Neural progenitor cell (in vitro differentiated cells): ENCODE measurements at regions not wholly inside any gene's neighbourhood (a gene's known extent, or its start where the extent isn't known, plus 50 kb on each side); places are given as distances from the start of the nearest gene placed in this dataset.

Experiments used
- DNase-seq: peaks from one replicate; pipeline ENCODE4 v3.0.0-alpha.2; 2016; ENCODE audit warnings: low spot score
- H2AFZ ChIP-seq: fragments of 200-600 bp; sonication (generic); replicated peaks from 2 replicates; pipeline ENCODE4 v1.6.1; 2016; ENCODE audit warnings: antibody characterized with exemption
- H3F3A ChIP-seq: fragments of 200-600 bp; sonication (generic); 2 replicates; pipeline ENCODE4 v1.6.1; 2016; ENCODE audit warnings: antibody characterized with exemption, low read depth
- H3K27ac ChIP-seq: fragments of 200-600 bp; sonication (generic); 2 replicates; pipeline ENCODE4 v1.5.1; 2016; ENCODE audit warnings: mild to moderate bottlenecking
- H3K27me3 ChIP-seq: fragments of 200-600 bp; sonication (generic); 2 replicates; pipeline ENCODE4 v1.6.1; 2016; ENCODE audit warnings: mild to moderate bottlenecking, moderate library complexity
- H3K36me3 ChIP-seq: fragments of 200-600 bp; sonication (generic); 2 replicates; pipeline ENCODE4 v1.5.1; 2016
- H3K4me1 ChIP-seq: fragments of 200-600 bp; sonication (generic); 2 replicates; pipeline ENCODE4 v1.6.1; 2016; ENCODE audit warnings: mixed run types
- H3K4me2 ChIP-seq: fragments of 200-600 bp; sonication (generic); 2 replicates; pipeline ENCODE4 v1.6.1; 2016
- H3K4me3 ChIP-seq: fragments of 200-600 bp; sonication (generic); 2 replicates; pipeline ENCODE4 v1.5.1; 2016
- H3K79me2 ChIP-seq: fragments of 200-600 bp; sonication (generic); 2 replicates; pipeline ENCODE4 v1.6.1; 2016; ENCODE audit warnings: low read depth
- H3K9ac ChIP-seq: fragments of 200-600 bp; sonication (generic); 2 replicates; pipeline ENCODE4 v1.6.1; 2016
- H3K9me3 ChIP-seq: fragments of 200-600 bp; sonication (generic); 2 replicates; pipeline ENCODE4 v1.5.1; 2016; ENCODE audit warnings: low read depth
- H4K20me1 ChIP-seq: fragments of 200-600 bp; sonication (generic); 2 replicates; pipeline ENCODE4 v1.6.1; 2016; ENCODE audit warnings: low read depth
- H3K27ac Mint-ChIP-seq: 3 replicates; pipeline ENCODE4 v1.8.0; 2021; ENCODE audit warnings: mixed read lengths
- H3K27me3 Mint-ChIP-seq: 2 replicates; pipeline ENCODE4 v1.8.0; 2022; ENCODE audit warnings: low read depth, mild to moderate bottlenecking, inconsistent platforms, moderate library complexity, mixed read lengths; ENCODE audit not compliant: insufficient read depth
- H3K36me3 Mint-ChIP-seq: 3 replicates; pipeline ENCODE4 v1.8.0; 2021; ENCODE audit warnings: mixed read lengths
- H3K4me1 Mint-ChIP-seq: 3 replicates; pipeline ENCODE4 v1.8.0; 2021; ENCODE audit warnings: mixed read lengths
- H3K4me3 Mint-ChIP-seq: 3 replicates; pipeline ENCODE4 v1.8.0; 2021; ENCODE audit warnings: mild to moderate bottlenecking, moderate library complexity, mixed read lengths
- H3K9me3 Mint-ChIP-seq: 3 replicates; pipeline ENCODE4 v1.8.0; 2020; ENCODE audit warnings: mixed read lengths
- EZH2 ChIP-seq: fragments of 200-600 bp; sonication (generic); IDR thresholded peaks from 2 replicates; pipeline ENCODE4 v1.6.1; 2017; ENCODE audit warnings: antibody characterized with exemption, mild to moderate bottlenecking, moderate library complexity
- EZH2phosphoT487 ChIP-seq: fragments of 200-600 bp; sonication (generic); IDR thresholded peaks from 2 replicates; pipeline ENCODE4 v1.6.1; 2017; ENCODE audit warnings: antibody characterized with exemption
- TF ChIP-seq, protein P1 (sequence below): fragments of 200-600 bp; sonication (generic); IDR thresholded peaks from 2 replicates; pipeline ENCODE4 v1.5.1; 2017; ENCODE audit warnings: antibody characterized with exemption, mild to moderate bottlenecking

DNA sequence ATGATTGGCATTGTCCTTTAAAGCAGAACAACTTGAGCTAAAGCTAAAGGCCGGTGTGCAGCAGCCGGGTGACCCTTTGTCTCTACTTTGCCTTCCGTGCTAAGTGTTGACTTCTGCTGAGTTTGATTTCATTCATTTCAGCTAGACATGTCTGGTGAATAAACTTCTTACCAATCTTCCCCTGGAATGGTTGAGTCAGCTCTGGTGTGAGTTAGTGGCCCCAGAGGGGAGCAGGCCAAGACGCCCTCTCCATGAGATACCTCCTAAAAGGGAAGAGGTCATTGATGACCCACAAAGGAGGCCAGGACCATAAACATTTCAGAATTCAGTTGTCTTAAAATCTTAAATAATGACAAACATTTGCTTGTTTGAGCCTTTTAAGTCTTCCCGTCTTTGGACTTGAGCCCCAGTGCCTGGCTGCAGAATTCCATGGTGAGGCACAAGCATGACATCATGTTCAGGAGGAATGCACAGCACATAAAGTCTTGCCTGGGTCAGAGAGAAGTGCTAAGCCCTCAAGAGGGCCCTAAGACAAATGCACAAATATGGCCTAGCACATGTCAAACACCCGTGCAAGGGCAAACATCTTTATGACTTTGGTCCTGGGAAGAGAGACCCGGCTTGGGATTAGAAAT lies 96.3 kb upstream of the NEDD9 start:
- Histone ChIP-seq H3K36me3 (no peaks in the 10 kb centered on the region), H4K20me1 (no peaks in the 10 kb centered on the region), H3K79me2 (no peaks in the 10 kb centered on the region), H3K4me2 (no peak overlapping the region), H3K27me3 (no peaks in the 10 kb centered on the region), H3K9me3 (no peaks in the 10 kb centered on the region), H3K9ac (no peak overlapping the region), H3F3A (no peaks in the 10 kb centered on the region), H3K27ac (no peak overlapping the region), H2AFZ (no peak overlapping the region), H3K4me1 (no peaks in the 10 kb centered on the region), H3K4me3 (no peak overlapping the region)
- H3K36me3 Mint-ChIP-seq: no peaks in the 10 kb centered on the region
- no peaks in the 10 kb centered on the region for H3K9me3 Mint-ChIP-seq
- H3K27ac Mint-ChIP-seq: no peak overlapping the region
- H3K27me3 Mint-ChIP-seq: peaks cover 7% of the 10 kb centered on the region
- no peak for DNase-seq
- peaks cover 5% of the 10 kb centered on the region for H3K4me1 Mint-ChIP-seq
- TF ChIP-seq, protein P1, sequence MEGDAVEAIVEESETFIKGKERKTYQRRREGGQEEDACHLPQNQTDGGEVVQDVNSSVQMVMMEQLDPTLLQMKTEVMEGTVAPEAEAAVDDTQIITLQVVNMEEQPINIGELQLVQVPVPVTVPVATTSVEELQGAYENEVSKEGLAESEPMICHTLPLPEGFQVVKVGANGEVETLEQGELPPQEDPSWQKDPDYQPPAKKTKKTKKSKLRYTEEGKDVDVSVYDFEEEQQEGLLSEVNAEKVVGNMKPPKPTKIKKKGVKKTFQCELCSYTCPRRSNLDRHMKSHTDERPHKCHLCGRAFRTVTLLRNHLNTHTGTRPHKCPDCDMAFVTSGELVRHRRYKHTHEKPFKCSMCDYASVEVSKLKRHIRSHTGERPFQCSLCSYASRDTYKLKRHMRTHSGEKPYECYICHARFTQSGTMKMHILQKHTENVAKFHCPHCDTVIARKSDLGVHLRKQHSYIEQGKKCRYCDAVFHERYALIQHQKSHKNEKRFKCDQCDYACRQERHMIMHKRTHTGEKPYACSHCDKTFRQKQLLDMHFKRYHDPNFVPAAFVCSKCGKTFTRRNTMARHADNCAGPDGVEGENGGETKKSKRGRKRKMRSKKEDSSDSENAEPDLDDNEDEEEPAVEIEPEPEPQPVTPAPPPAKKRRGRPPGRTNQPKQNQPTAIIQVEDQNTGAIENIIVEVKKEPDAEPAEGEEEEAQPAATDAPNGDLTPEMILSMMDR: no peak
- no peak for TF ChIP-seq EZH2phosphoT487
- no peak for TF ChIP-seq EZH2
- H3K4me3 Mint-ChIP-seq: no peak overlapping the region

DNA sequence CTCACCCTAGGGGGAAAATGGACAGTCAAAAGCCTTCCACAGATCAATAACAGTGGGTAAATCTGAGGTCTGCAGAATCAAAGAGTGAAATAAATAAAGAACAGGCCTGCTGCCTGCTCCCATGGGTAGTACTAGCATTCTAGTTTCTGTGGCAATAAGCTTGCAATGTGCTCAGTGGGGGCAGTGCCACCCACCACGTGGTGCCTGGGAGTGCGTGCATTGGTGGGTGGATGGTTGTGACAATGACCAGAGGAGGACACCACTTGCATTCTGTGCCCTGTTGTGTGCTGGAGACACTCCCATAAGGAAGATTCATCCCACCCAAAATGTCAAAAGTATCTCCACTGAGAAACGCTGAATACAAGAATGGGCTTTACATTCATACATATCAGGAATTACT lies 95.5 kb upstream of the NEDD9 start:
- DNase-seq: no peak
- no peaks in the 10 kb centered on the region for H3F3A ChIP-seq
- H3K4me2 ChIP-seq: no peak overlapping the region
- no peaks in the 10 kb centered on the region for H3K36me3 ChIP-seq
- H4K20me1 ChIP-seq: no peaks in the 10 kb centered on the region
- Mint-ChIP-seq H3K4me1 (peaks cover 5% of the 10 kb centered on the region), H3K4me3 (no peak overlapping the region), H3K27ac (no peak overlapping the region), H3K9me3 (no peaks in the 10 kb centered on the region), H3K27me3 (peaks cover 7% of the 10 kb centered on the region), H3K36me3 (no peaks in the 10 kb centered on the region)
- no peaks in the 10 kb centered on the region for H3K27me3 ChIP-seq
- TF ChIP-seq EZH2phosphoT487 (no peak), EZH2 (no peak)
- TF ChIP-seq, protein P1: no peak
- H3K9me3 ChIP-seq: no peaks in the 10 kb centered on the region
- H3K4me3 ChIP-seq: no peak overlapping the region
- no peaks in the 10 kb centered on the region for H3K4me1 ChIP-seq
- no peak overlapping the region for H2AFZ ChIP-seq
- H3K9ac ChIP-seq: no peak overlapping the region
- H3K27ac ChIP-seq: no peak overlapping the region
- no peaks in the 10 kb centered on the region for H3K79me2 ChIP-seq

DNA sequence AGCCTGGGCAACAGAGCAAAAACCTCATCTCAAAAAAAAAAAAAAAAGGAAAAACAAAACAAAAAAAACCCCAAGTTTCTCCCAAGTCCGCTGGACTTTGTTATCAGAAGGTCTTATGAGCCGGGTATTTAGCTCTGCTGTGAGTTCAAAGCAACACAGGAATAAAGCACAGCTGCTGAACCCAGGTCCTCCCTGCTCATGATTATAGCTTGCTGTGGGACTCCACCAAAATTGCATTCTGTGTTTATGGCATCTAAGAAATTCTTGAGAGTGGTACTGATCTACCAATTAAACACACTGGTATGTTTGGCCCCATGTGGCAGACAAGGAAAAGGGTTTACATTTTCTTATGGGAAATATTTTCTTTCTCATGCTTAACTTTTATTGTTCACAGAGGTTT lies 93.6 kb upstream of the NEDD9 start:
- no peak overlapping the region for H3K4me2 ChIP-seq
- peaks cover 5% of the 10 kb centered on the region for H3K27me3 Mint-ChIP-seq
- no peak for TF ChIP-seq EZH2
- H3K4me1 ChIP-seq: no peaks in the 10 kb centered on the region
- no peak for DNase-seq
- H3F3A ChIP-seq: no peaks in the 10 kb centered on the region
- H3K79me2 ChIP-seq: no peaks in the 10 kb centered on the region
- H4K20me1 ChIP-seq: no peaks in the 10 kb centered on the region
- H3K4me3 ChIP-seq: no peak overlapping the region
- H3K4me3 Mint-ChIP-seq: no peak overlapping the region
- H3K27ac ChIP-seq: no peak overlapping the region
- no peak overlapping the region for H2AFZ ChIP-seq
- H3K36me3 ChIP-seq: no peaks in the 10 kb centered on the region
- H3K9me3 Mint-ChIP-seq: no peaks in the 10 kb centered on the region
- H3K36me3 Mint-ChIP-seq: no peaks in the 10 kb centered on the region
- H3K9ac ChIP-seq: no peak overlapping the region
- no peaks in the 10 kb centered on the region for H3K9me3 ChIP-seq
- H3K27me3 ChIP-seq: no peaks in the 10 kb centered on the region
- H3K4me1 Mint-ChIP-seq: peaks cover 5% of the 10 kb centered on the region
- H3K27ac Mint-ChIP-seq: no peak overlapping the region

DNA sequence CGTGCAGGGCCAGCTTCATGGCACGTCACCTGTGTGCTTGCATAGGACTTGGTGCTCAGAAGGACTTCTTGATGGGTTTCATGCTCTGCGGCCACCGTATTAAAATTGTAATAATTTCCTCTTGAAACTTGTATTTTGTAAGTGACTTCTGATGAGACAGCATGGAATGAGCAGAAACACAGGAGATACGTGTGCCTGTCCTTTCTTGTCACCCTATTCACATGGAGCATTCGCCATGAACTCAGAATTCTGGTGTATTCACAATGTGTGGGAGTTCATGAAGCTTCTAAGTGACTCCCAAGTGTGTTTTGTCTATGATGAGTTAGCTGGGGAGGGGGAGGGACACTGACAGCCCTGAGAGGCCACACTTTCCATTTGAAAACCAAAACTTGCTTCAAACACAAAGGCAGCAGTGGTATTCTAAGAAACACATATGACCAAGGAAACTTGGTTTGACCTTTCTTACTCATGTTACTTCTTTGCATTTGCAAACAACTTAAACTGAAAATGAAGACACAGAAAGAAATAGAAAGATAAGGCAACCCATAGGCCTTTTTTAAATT lies 92.1 kb upstream of the NEDD9 start:
- no peak overlapping the region for H3K4me3 Mint-ChIP-seq
- no peaks in the 10 kb centered on the region for H3K79me2 ChIP-seq
- no peak overlapping the region for H2AFZ ChIP-seq

More for the DNA sequence above, 92.1 kb upstream of the NEDD9 start:
- Histone ChIP-seq H3K4me1 (no peaks in the 10 kb centered on the region), H3F3A (no peaks in the 10 kb centered on the region), H3K27me3 (no peaks in the 10 kb centered on the region), H3K36me3 (no peaks in the 10 kb centered on the region), H4K20me1 (no peaks in the 10 kb centered on the region), H3K9me3 (no peaks in the 10 kb centered on the region), H3K4me3 (no peak overlapping the region), H3K4me2 (no peak overlapping the region), H3K27ac (no peak overlapping the region), H3K9ac (no peak overlapping the region)
- no peak overlapping the region for H3K27ac Mint-ChIP-seq
- no peak for DNase-seq
- H3K27me3 Mint-ChIP-seq: peaks cover 4% of the 10 kb centered on the region
- TF ChIP-seq EZH2 (no peak), EZH2phosphoT487 (no peak)
- TF ChIP-seq, protein P1: no peak
- H3K9me3 Mint-ChIP-seq: no peaks in the 10 kb centered on the region
- H3K4me1 Mint-ChIP-seq: peaks cover 7% of the 10 kb centered on the region
- H3K36me3 Mint-ChIP-seq: no peaks in the 10 kb centered on the region
